HG03280 (cell line): ENCODE measurements at regions not wholly inside any gene's neighbourhood (a gene's known extent, or its start where the extent isn't known, plus 50 kb on each side); places are given as distances from the start of the nearest gene placed in this dataset.
"Not testable (repeated sequence)": the region's sequence is repeated elsewhere in the genome, so short reads cannot be mapped to it uniquely, and the experiment has no call there.

Experiments used
- ATAC-seq: cut with Tn5 transposase; IDR thresholded peaks from one replicate; pipeline ENCODE4 v1.9.1; 2021; ENCODE audit warnings: mild to moderate bottlenecking, moderate library complexity; ENCODE audit not compliant: unreplicated experiment

GRCh38 chr2:38243186-38243880 is 133.7 kb downstream of the ATL2 start:
- no peak for ATAC-seq

- no peak for ATAC-seq
Observed at GRCh38 chr2:38239452-38239851, 137.6 kb downstream of the ATL2 start.

DNA sequence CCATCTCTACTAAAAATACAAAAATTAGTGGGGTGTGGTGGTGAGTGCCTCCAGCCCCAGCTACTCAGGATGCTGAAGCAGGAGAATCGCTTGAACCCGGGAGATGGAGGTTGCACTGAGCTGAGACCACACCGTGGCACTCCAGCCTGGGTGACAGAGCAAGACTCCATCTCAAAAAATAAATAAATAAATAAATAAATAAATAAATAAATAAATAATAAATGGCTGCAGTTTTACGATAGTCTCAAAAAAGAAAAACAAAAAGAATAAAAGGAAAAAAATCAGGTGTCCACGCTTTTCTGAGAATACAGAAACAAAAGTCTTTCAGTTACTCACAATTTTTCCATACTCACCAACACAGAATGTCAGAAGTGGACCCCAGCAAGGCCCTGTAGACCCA is 138.4 kb downstream of the ATL2 start:
- not testable (repeated sequence) for ATAC-seq

DNA sequence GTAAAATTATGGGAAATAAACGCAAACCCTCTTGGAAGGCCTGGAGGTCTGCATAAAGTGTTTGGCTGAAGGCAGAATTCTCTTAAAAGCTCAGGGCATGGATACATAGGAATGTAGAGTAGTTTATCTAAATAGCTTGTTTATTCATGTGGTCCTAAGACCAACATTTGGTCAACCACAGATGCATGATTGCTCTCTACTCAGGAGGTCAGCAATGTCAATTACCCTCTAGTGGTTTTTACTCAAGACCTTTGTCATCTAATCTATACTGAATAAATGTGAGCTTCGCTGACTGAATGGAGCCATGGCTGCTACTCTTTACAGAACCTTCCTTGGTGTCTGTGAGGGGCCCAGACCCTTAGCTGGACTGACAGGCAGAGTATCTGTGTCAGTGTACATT is 139.8 kb downstream of the ATL2 start:
- ATAC-seq = no peak

DNA sequence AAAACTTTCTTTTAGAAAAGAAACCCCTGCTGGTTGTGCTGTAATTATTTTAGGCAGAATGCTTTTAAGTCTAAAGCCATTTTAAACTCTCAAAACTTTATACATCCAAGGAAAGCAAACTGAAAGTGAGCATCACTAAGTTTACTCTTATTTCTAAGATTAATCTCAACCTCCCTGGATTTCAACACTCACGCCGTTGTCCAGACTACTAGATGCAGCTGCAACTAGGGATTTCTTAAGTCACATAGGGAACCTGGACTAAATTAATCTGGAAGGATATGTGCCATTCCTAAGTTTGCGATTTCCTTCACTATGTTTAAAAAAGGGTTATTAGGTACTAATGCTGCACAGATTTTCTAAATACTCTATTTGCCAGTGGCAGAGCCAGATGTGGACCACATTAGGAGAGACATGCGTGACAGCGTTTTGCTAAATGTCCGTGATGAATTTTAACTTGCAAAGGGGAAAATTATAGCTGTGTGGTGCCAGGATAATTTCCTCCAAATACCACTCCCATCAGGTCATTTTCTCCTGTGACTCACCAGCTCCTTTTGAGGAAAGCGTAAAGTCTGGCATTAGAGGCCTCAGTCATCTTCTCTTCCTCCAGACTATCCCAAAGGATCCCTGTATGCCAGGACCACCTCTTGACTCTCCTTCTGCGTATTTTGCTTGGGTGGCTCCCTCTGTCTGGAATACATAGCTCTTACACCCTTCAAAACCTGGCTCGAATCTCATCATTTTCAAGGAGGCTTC is 143.7 kb downstream of the ATL2 start:
- no peak for ATAC-seq

GRCh38 chr2:38232454-38232853 is 144.6 kb downstream of the ATL2 start:
- no peak for ATAC-seq

DNA sequence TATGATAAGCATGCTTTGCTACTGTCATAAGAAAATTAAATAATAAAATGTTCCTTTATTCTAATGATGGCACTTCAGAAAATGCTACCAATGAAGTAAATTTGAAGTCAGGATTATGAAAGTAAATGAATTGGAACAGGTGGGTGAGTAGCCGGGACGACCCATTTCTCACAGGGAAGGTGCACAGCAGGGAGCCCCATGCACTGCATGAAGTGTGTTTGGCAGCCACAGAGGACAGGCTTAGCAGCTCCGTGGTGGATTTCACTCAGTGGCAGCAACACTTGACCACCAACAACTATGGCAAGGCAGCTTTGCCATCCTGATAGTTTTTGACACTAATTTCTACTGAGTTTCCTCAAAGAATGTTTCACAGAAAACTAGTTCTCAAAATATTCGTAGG is 146.3 kb downstream of the ATL2 start:
- no peak for ATAC-seq

GRCh38 chr2:38228753-38229152 is 148.3 kb downstream of the ATL2 start:
- ATAC-seq = no peak

DNA sequence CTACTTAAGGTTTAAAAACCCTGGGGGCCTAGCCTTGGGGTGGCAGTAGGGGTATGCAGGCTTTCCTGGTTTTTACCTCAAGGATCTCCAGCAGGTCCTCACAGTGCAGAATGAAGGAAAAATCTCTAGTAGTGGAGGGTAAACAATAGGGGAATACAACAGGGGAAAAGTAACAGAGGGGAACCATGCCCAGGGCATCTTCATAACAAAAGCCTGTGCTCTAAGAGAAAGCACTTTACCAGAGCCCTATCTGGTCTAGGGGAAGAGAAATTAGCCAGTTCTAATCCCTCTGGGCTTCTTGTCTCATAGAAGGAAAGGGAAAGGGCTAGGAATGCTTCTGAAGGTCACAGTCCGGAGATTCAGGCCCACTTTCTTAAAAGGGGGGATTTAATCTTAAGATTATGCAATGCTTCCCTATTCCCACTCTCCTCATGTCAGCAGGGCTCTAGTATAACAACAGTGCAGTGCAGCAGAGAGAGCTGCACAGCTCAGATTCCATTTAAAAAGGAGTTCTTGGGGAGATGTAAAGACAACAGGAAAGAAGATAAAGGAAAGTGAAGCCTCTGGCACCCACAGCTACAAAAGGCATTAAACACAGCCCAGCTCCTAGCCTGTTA is 149.0 kb upstream of the CYP1B1 start:
- no peak for ATAC-seq

GRCh38 chr2:38224181-38224580 is 148.2 kb upstream of the CYP1B1 start:
- ATAC-seq = no peak

DNA sequence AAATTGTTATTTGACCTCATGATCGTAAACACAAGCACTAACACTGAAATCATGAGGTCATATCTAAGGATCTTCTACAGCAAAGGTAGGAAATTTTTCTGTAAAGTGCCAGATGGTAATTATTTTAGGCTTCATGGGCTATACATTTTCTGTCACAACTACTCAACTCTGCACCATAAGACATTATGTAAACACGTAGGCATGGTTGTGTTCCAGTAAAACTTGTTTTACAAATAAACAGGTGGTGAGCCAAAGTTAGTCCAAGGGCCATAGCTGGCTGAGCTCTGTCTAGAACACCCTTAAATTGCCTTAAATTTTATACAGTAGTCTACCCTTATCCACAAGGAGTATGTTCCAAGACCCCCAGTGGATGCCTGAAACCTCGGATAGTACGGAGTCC is 147.3 kb upstream of the CYP1B1 start:
- ATAC-seq = no peak

GRCh38 chr2:38220164-38220563 is 144.2 kb upstream of the CYP1B1 start:
- no peak for ATAC-seq

GRCh38 chr2:38218995-38219394 is 143.0 kb upstream of the CYP1B1 start:
- ATAC-seq = no peak

DNA sequence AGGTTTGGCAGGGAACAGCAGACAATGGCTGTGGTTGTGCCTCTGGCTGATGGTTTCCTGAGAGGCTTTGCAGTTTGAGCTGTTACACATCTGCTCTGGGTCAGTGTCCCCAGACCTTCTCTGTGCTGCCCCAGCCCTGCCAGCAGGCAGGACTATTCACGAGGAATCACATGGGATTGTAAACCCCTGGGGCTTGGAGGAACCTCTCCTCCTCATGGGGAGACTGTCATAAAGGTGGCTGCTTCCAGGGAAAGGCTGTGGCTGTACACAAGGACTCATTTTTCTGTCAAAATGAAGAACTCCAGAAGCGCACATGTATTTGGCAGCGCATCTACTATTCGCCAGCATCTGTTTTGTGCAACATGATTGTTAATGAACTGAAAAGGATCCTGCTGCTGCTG is 142.6 kb upstream of the CYP1B1 start:
- ATAC-seq = no peak

DNA sequence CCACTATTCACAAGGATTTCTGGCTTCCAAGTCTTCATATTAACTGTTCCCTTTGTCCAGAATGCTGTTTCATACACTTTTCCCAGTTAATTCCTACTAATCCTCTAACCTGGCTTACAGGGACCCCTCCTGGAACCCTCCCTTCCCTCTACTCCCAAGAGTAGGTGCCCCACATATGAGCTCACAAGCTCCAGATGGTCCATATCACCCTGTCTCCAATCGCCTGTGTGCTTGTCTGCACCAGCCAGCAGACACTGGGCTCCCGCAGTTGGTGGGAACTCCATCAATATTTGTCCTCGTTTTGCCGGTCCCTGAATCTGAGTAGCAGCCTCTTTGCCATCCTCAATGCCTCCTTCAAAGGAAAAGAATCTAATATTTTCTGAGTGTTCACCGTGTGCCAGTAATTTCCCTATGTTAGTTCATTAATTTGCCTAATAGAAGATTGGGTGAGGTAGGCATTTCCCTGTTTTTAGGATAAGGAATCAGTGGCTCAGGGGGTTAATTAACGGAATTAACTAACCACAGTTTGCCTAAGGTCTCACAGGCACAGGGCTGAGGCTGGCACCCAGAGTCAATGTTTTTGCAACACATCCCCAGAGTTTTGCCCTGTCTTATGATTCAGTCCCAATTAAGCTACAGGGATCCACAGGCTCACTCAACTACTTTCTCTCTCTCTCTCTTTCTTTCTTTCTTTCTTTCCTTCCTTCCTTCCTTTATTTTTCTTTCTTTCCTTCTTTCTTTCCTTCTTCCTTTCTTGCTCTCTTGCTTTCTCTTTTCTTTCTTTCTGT is 141.6 kb upstream of the CYP1B1 start:
- ATAC-seq = no peak

GRCh38 chr2:38216886-38217285 is 140.9 kb upstream of the CYP1B1 start:
- no peak for ATAC-seq

DNA sequence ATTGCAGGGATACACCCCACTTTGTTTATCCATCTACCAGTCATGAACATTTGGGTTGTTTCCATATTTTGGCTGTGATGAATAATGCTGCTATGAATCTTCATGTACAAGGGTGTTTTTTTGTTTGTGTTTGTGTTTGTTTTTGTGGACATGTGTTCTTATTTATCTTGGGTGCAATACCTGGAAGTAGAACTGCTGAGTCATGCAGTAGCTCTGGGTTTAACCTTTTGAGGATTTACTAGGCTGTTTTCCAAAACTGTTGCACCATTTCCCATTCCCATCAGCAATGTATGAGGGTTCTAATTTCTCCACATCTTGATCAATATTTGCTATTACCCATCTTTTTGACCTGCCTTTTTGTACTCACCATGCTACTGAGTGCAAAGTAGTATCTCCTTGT is 140.0 kb upstream of the CYP1B1 start:
- ATAC-seq = no peak

- ATAC-seq = no peak
Observed at GRCh38 chr2:38215522-38215921, 139.6 kb upstream of the CYP1B1 start.

DNA sequence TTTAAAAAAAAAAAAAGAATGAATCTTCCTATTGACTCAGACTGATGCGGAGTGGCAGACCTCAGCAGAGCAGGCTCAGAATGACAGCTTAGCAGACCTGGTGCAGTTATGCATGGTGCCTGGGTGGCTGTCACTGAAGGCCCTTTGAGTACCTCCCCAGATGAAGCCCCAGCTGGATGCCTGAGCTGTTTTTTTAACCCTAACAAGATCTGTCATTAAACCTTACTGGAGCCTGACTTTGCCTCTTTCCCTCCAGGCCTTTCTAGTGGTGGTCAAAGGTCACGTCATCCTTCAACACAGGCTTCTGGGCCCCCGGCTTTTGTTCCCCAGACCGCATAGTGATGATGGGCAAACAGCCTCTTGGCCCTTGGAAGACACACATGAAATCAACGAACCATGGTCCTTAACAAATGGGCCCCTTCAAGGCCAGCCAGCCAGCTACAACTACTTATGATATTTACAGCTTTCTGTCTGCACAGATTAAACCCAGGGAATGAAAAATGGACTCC is 138.3 kb upstream of the CYP1B1 start:
- no peak for ATAC-seq

GRCh38 chr2:38213619-38214167 is 137.7 kb upstream of the CYP1B1 start:
- no peak for ATAC-seq

GRCh38 chr2:38212312-38212711 is 136.4 kb upstream of the CYP1B1 start:
- no peak for ATAC-seq
